ENCODE measurements at regions not wholly inside any gene's neighbourhood (a gene's known extent, or its start where the extent isn't known, plus 50 kb on each side); places are given as distances from the start of the nearest gene placed in this dataset.
"Not testable (repeated sequence)": the region's sequence is repeated elsewhere in the genome, so short reads cannot be mapped to it uniquely, and the experiment has no call there.

DNA sequence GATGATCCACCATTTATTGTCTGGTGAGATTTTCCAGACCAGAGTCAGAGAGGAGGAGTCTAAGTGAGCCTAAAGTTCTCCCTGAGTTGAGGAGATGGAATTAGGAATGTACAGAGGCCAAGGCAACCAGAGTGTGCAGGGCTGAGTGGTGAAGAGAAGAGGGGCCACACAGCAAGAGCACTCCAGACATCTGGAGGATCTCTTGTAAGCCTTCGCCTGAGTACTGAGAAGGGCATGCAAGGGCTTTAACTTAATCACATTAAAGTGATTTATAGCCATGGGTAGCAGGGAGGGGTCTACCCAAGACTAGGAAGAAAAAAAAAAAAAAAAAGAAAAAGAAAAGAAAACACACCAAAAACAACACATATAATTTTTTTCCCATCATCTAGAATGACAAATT lies 1190.4 kb downstream of the GATA3 start:
- Histone ChIP-seq H3K27me3 (no peaks in the 10 kb centered on the region), H3K36me3 (no peaks in the 10 kb centered on the region), H3K9me3 (no peaks in the 10 kb centered on the region), H3K4me1 (peaks cover 10% of the 10 kb centered on the region), H3K4me3 (ENCODE audit: low read depth, low read length) (no peak overlapping the region)
- TF ChIP-seq, protein P1, sequence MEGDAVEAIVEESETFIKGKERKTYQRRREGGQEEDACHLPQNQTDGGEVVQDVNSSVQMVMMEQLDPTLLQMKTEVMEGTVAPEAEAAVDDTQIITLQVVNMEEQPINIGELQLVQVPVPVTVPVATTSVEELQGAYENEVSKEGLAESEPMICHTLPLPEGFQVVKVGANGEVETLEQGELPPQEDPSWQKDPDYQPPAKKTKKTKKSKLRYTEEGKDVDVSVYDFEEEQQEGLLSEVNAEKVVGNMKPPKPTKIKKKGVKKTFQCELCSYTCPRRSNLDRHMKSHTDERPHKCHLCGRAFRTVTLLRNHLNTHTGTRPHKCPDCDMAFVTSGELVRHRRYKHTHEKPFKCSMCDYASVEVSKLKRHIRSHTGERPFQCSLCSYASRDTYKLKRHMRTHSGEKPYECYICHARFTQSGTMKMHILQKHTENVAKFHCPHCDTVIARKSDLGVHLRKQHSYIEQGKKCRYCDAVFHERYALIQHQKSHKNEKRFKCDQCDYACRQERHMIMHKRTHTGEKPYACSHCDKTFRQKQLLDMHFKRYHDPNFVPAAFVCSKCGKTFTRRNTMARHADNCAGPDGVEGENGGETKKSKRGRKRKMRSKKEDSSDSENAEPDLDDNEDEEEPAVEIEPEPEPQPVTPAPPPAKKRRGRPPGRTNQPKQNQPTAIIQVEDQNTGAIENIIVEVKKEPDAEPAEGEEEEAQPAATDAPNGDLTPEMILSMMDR (IDR thresholded peaks at IDR 0.05; ENCODE audit: low read depth, low read length) = no peak
- DNase-seq = peak; percentile 40

GRCh38 chr10:9253121-9253520 lies 1198.6 kb downstream of the GATA3 start:
- no peak overlapping the region for H3K4me3 ChIP-seq (ENCODE audit: low read depth, low read length)
- H3K4me1 ChIP-seq = peaks cover 3% of the 10 kb centered on the region; the same call in 1 of the 2 replicates
- TF ChIP-seq, protein P1 (IDR thresholded peaks at IDR 0.05; ENCODE audit: low read depth, low read length) = no peak
- no peaks in the 10 kb centered on the region for H3K36me3 ChIP-seq
- H3K27me3 ChIP-seq = no peaks in the 10 kb centered on the region
- DNase-seq = no peak
- H3K9me3 ChIP-seq = no peaks in the 10 kb centered on the region

DNA sequence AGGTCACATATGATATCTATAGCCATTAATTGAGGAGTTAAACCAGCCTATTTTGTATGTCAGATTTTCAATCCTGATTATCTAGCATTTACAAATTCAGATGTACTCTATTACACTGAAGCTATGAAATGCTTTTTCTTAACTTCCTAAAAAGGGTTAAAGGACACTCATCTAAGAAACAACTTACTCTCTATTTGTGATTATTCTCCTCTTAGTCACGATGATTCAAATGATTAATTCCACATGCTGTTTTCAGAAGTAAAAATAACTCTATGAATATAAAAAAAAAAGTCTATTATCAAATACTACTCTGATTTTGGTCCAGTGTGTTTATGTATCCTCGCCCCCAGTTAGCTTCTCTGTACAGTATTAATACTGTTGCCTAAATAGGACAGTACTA lies 1199.9 kb downstream of the GATA3 start:
- DNase-seq = no peak
- TF ChIP-seq, protein P1 (IDR thresholded peaks at IDR 0.05; ENCODE audit: low read depth, low read length) = no peak
- Histone ChIP-seq H3K27me3 (no peaks in the 10 kb centered on the region), H3K4me1 (peaks cover 3% of the 10 kb centered on the region; the same call in 1 of the 2 replicates), H3K9me3 (no peaks in the 10 kb centered on the region), H3K36me3 (no peaks in the 10 kb centered on the region), H3K4me3 (ENCODE audit: low read depth, low read length) (no peak overlapping the region)

DNA sequence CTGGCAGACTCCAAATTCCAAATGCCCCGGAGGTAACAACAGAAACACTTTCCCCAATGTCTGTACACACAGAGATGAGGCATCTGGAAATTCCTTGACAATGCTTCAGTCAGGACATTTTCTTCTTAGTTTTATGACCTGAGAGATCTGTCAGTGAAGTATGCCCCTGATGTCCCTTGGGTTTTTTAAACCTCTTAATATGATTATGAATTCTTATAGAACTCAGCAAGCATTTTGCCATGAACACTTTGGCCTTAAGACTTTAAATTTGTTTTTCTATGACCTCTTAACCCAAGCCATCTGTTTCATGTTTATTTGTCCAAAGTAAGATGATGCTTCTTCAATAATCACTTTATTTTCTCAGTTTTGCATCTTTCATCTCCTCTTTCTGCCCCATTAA lies 1206.2 kb downstream of the GATA3 start:
- Histone ChIP-seq H3K9me3 (no peaks in the 10 kb centered on the region), H3K36me3 (no peaks in the 10 kb centered on the region), H3K4me3 (ENCODE audit: low read depth, low read length) (no peak overlapping the region), H3K27me3 (no peaks in the 10 kb centered on the region), H3K4me1 (peaks cover 3% of the 10 kb centered on the region; the same call in 1 of the 2 replicates)
- TF ChIP-seq, protein P1 (IDR thresholded peaks at IDR 0.05; ENCODE audit: low read depth, low read length) = no peak
- DNase-seq = no peak

- no peak for DNase-seq
- H3K27me3 ChIP-seq = no peaks in the 10 kb centered on the region
- TF ChIP-seq, protein P1 (IDR thresholded peaks at IDR 0.05; ENCODE audit: low read depth, low read length) = no peak
- no peak overlapping the region for H3K4me3 ChIP-seq (ENCODE audit: low read depth, low read length)
- H3K4me1 ChIP-seq = peaks cover 3% of the 10 kb centered on the region; the same call in 1 of the 2 replicates
- H3K36me3 ChIP-seq = no peaks in the 10 kb centered on the region
- no peaks in the 10 kb centered on the region for H3K9me3 ChIP-seq
These were observed 1208.3 kb downstream of the GATA3 start for GRCh38 chr10:9262770-9263169.

DNA sequence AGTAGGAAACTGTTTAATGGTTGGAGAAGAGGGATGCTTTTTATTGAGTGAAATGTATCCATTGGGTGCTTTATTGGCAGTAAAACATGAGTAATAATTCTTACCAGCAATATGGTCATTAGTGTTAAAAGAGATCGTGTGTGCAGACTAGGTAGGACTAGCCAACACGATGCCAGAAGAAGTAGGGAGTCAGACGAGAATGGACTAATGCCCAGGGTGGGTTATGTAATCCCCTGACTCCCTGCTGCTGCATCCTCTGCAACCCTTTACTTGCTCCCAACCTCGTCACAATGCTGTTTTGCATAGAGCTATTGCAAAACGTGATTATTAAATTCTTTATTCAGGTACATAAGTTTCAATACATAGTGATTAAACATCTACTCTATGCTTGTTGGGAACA lies 1213.7 kb downstream of the GATA3 start:
- H3K27me3 ChIP-seq = no peaks in the 10 kb centered on the region
- TF ChIP-seq, protein P1 (IDR thresholded peaks at IDR 0.05; ENCODE audit: low read depth, low read length) = no peak
- no peak for DNase-seq
- H3K4me1 ChIP-seq = no peaks in the 10 kb centered on the region
- H3K9me3 ChIP-seq = no peaks in the 10 kb centered on the region
- H3K4me3 ChIP-seq (ENCODE audit: low read depth, low read length) = no peak overlapping the region
- H3K36me3 ChIP-seq = no peaks in the 10 kb centered on the region

DNA sequence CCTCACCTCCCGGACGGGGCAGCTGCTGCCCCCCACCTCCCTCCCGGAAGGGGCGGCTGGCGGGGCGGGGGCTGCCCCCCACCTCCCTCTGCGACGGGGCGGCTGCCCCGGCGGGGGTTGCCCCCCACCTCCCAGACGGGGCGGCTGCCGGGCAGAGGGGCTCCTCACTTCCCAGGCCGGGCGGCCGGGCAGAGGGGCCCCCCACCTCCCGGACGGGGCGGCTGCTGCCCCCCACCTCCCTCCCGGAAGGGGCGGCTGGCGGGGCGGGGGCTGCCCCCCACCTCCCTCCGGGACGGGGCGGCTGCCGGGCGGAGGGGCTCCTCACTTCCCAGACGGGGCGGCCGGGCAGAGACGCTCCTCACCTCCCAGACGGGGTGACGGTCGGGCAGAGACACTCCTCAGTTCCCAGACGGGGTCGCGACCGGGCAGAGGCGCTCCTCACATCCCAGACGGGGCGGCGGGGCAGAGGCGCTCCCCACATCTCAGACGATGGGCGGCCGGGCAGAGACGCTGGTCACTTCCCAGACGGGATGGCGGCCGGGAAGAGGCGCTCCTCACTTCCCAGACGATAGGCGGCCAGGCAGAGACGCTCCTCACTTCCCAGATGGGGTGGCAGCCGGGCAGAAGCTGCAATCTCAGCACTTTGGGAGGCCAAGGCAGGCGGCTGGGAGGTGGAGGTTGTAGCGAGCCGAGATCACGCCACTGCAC lies 1218.8 kb downstream of the GATA3 start:
- not testable (repeated sequence) for H3K27me3 ChIP-seq; DNase-seq; H3K36me3 ChIP-seq; H3K4me3 ChIP-seq (ENCODE audit: low read depth, low read length); H3K9me3 ChIP-seq; H3K4me1 ChIP-seq
